ENCODE measurements at regions not wholly inside any gene's neighbourhood (a gene's known extent, or its start where the extent isn't known, plus 50 kb on each side); places are given as distances from the start of the nearest gene placed in this dataset.

- Mint-ChIP-seq H3K4me1 (ENCODE audit: low read depth, unreplicated experiment) (no peaks in the 10 kb centered on the region), H3K36me3 (ENCODE audit: insufficient read depth, unreplicated experiment) (no peaks in the 10 kb centered on the region), H3K4me3 (ENCODE audit: unreplicated experiment) (no peak overlapping the region), H3K27ac (ENCODE audit: unreplicated experiment) (no peak overlapping the region), H3K9me3 (ENCODE audit: unreplicated experiment) (no peaks in the 10 kb centered on the region), H3K27me3 (ENCODE audit: insufficient read depth, unreplicated experiment) (peaks cover 7% of the 10 kb centered on the region)
- POLR2A ChIA-PET, result no interaction called here
- Histone ChIP-seq H3K36me3 (ENCODE audit: control insufficient read depth, insufficient read depth, low read length) (no peaks in the 10 kb centered on the region), H3K4me1 (no peaks in the 10 kb centered on the region), H3K27me3 (replicated peaks; ENCODE audit: control insufficient read depth, insufficient read depth, low read length) (no peaks in the 10 kb centered on the region), H3K9me3 (no peaks in the 10 kb centered on the region), H3K4me3 (ENCODE audit: low read depth, low read length) (no peak overlapping the region)
- intact Hi-C loops (cut with micrococcal nuclease; ENCODE audit: unreplicated experiment), result no loop called here
- no peak for DNase-seq
- CTCF ChIA-PET, result no interaction called here
- BruUV-seq (replicated peaks), result no TSS peak
- TF ChIP-seq CTCF (IDR thresholded peaks at IDR 0.05; ENCODE audit: insufficient read depth in 1 of 2, low read depth in 1 of 2, low read length in 1 of 2, severe bottlenecking in 1 of 2, unreplicated experiment in 1 of 2), result no peak
Observed at GRCh38 chr18:61244632-61245031, 88.6 kb upstream of the CDH20 start.

- intact Hi-C loops (cut with micrococcal nuclease; ENCODE audit: unreplicated experiment), result no loop called here
- H3K4me1 ChIP-seq, result no peaks in the 10 kb centered on the region
- no peaks in the 10 kb centered on the region for H3K9me3 ChIP-seq
- no peaks in the 10 kb centered on the region for H3K36me3 Mint-ChIP-seq (ENCODE audit: insufficient read depth, unreplicated experiment)
- no peaks in the 10 kb centered on the region for H3K36me3 ChIP-seq (ENCODE audit: control insufficient read depth, insufficient read depth, low read length)
- H3K27me3 Mint-ChIP-seq (ENCODE audit: insufficient read depth, unreplicated experiment), result peaks cover 7% of the 10 kb centered on the region
- no peak overlapping the region for H3K4me3 ChIP-seq (ENCODE audit: low read depth, low read length)
- no peak overlapping the region for H3K4me3 Mint-ChIP-seq (ENCODE audit: unreplicated experiment)
- no peaks in the 10 kb centered on the region for H3K27me3 ChIP-seq (replicated peaks; ENCODE audit: control insufficient read depth, insufficient read depth, low read length)
- H3K4me1 Mint-ChIP-seq (ENCODE audit: low read depth, unreplicated experiment), result no peaks in the 10 kb centered on the region
- ChIA-PET CTCF (no interaction called here), POLR2A (no interaction called here)
- no peak for TF ChIP-seq CTCF (IDR thresholded peaks at IDR 0.05; ENCODE audit: insufficient read depth in 1 of 2, low read depth in 1 of 2, low read length in 1 of 2, severe bottlenecking in 1 of 2, unreplicated experiment in 1 of 2)
- DNase-seq, result no peak
- no peak overlapping the region for H3K27ac Mint-ChIP-seq (ENCODE audit: unreplicated experiment)
- BruUV-seq (replicated peaks), result no TSS peak
- no peaks in the 10 kb centered on the region for H3K9me3 Mint-ChIP-seq (ENCODE audit: unreplicated experiment)
Observed at GRCh38 chr18:61245276-61245675, 88.0 kb upstream of the CDH20 start.

GRCh38 chr18:61248589-61248988 lies 84.6 kb upstream of the CDH20 start:
- Mint-ChIP-seq H3K27ac (ENCODE audit: unreplicated experiment) (no peak overlapping the region), H3K4me1 (ENCODE audit: low read depth, unreplicated experiment) (no peaks in the 10 kb centered on the region), H3K9me3 (ENCODE audit: unreplicated experiment) (no peaks in the 10 kb centered on the region), H3K4me3 (ENCODE audit: unreplicated experiment) (no peak overlapping the region), H3K27me3 (ENCODE audit: insufficient read depth, unreplicated experiment) (peaks cover 5% of the 10 kb centered on the region), H3K36me3 (ENCODE audit: insufficient read depth, unreplicated experiment) (no peaks in the 10 kb centered on the region)
- no peaks in the 10 kb centered on the region for H3K9me3 ChIP-seq
- no peak for TF ChIP-seq CTCF (IDR thresholded peaks at IDR 0.05; ENCODE audit: insufficient read depth in 1 of 2, low read depth in 1 of 2, low read length in 1 of 2, severe bottlenecking in 1 of 2, unreplicated experiment in 1 of 2)
- POLR2A ChIA-PET, result no interaction called here
- no peak for DNase-seq
- H3K36me3 ChIP-seq (ENCODE audit: control insufficient read depth, insufficient read depth, low read length), result no peaks in the 10 kb centered on the region
- H3K4me3 ChIP-seq (ENCODE audit: low read depth, low read length), result no peak overlapping the region
- no peaks in the 10 kb centered on the region for H3K27me3 ChIP-seq (replicated peaks; ENCODE audit: control insufficient read depth, insufficient read depth, low read length)
- BruUV-seq (replicated peaks), result no TSS peak
- H3K4me1 ChIP-seq, result no peaks in the 10 kb centered on the region
- intact Hi-C loops (cut with micrococcal nuclease; ENCODE audit: unreplicated experiment), result no loop called here
- CTCF ChIA-PET, result no interaction called here

All from Caco-2 (cell line).